Ovary (tissue), 3 donors: ENCODE measurements at regions not wholly inside any gene's neighbourhood (a gene's known extent, or its start where the extent isn't known, plus 50 kb on each side); places are given as distances from the start of the nearest gene placed in this dataset.

Experiments
- EP300 ChIP-seq: sonication (generic); formaldehyde crosslinking; IDR thresholded peaks from one replicate; pipeline ENCODE4 v1.6.1; 2017; ENCODE audit warnings: antibody characterized with exemption
- TF ChIP-seq, protein P1 (sequence below), 3 donors: fragments of 450-650 bp in 2 of 3; fragments of 200-600 bp in 1 of 3; IDR thresholded peaks; one replicate each; pipeline versions ENCODE4 v1.5.1 to v1.8.0; 2016 to 2022; ENCODE audit warnings: antibody characterized with exemption in 3 of 3, mild to moderate bottlenecking in 1 of 3
- donor health status: DM: no; HTN: no; CAD: no.

DNA sequence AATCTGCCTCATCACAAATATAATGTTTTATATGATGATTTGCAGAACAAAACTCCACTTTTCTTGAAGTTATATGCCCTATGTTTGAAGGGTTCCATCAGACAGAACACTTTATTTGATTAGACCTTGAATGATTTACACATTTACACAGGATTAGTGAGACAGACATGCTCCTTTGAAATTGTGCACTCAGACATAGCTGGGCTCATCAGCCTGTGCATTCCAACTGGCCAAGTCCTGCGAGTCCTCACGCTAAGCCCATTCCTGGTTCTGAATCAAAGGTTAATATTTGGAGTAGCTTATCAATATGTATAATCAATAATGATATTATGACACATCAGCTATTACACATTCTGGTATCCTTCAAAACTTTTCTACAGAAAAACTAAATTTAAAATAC is 173.6 kb downstream of the MBL2 start:
- TF ChIP-seq, protein P1, sequence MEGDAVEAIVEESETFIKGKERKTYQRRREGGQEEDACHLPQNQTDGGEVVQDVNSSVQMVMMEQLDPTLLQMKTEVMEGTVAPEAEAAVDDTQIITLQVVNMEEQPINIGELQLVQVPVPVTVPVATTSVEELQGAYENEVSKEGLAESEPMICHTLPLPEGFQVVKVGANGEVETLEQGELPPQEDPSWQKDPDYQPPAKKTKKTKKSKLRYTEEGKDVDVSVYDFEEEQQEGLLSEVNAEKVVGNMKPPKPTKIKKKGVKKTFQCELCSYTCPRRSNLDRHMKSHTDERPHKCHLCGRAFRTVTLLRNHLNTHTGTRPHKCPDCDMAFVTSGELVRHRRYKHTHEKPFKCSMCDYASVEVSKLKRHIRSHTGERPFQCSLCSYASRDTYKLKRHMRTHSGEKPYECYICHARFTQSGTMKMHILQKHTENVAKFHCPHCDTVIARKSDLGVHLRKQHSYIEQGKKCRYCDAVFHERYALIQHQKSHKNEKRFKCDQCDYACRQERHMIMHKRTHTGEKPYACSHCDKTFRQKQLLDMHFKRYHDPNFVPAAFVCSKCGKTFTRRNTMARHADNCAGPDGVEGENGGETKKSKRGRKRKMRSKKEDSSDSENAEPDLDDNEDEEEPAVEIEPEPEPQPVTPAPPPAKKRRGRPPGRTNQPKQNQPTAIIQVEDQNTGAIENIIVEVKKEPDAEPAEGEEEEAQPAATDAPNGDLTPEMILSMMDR (IDR thresholded peaks at IDR 0.05) = no peak
- TF ChIP-seq EP300 = no peak
